Upper lobe of right lung (tissue), 1 donor: ENCODE measurements at regions not wholly inside any gene's neighbourhood (a gene's known extent, or its start where the extent isn't known, plus 50 kb on each side); places are given as distances from the start of the nearest gene placed in this dataset.

Experiments used
- ATAC-seq: fragments of 200-7000 bp; cut with Tn5 transposase; one replicate; pipeline ENCODE4 v1.9.1; 2020; ENCODE audit warnings: mild to moderate bottlenecking, moderate library complexity
- DNase-seq: peaks from one replicate; pipeline ENCODE4 v3.0.0-alpha.2; 2020
- H3K27ac ChIP-seq: fragments of 200-600 bp; one replicate; pipeline ENCODE4 v1.8.0; 2022
- H3K27me3 ChIP-seq: fragments of 200-600 bp; one replicate; pipeline ENCODE4 v1.8.0; 2022; ENCODE audit warnings: mild to moderate bottlenecking
- H3K36me3 ChIP-seq: fragments of 200-600 bp; one replicate; pipeline ENCODE4 v1.8.0; 2022
- H3K4me1 ChIP-seq: fragments of 200-600 bp; one replicate; pipeline ENCODE4 v1.8.0; 2022
- H3K4me3 ChIP-seq: fragments of 200-600 bp; one replicate; pipeline ENCODE4 v1.8.0; 2022; ENCODE audit warnings: mild to moderate bottlenecking
- H3K9me3 ChIP-seq: fragments of 200-600 bp; one replicate; pipeline ENCODE4 v1.8.0; 2022
- CTCF ChIP-seq: fragments of 200-600 bp; IDR thresholded peaks from one replicate; pipeline ENCODE4 v1.8.0; 2022; ENCODE audit warnings: antibody characterized with exemption
- intact Hi-C: fragments of 100-400 bp; cut with DNase I; formaldehyde crosslinking; loops from one replicate; pipeline ENCODE4 v1.11.0; 2022
- donor health status: DM: no; HTN: yes; CAD: no; lungs with severe emphysema.

- DNase-seq (no peak), ATAC-seq (no peak)
- intact Hi-C loops: no loop called here
- no peak for TF ChIP-seq CTCF
- no peak overlapping the region for H3K4me3 ChIP-seq
- no peaks in the 10 kb centered on the region for H3K9me3 ChIP-seq
- no peak overlapping the region for H3K27ac ChIP-seq
- H3K27me3 ChIP-seq: no peaks in the 10 kb centered on the region
- H3K4me1 ChIP-seq: no peaks in the 10 kb centered on the region
- H3K36me3 ChIP-seq: no peaks in the 10 kb centered on the region
Observed at GRCh38 chr2:126824663-126825062, 74.0 kb upstream of the TEX51 start.

DNA sequence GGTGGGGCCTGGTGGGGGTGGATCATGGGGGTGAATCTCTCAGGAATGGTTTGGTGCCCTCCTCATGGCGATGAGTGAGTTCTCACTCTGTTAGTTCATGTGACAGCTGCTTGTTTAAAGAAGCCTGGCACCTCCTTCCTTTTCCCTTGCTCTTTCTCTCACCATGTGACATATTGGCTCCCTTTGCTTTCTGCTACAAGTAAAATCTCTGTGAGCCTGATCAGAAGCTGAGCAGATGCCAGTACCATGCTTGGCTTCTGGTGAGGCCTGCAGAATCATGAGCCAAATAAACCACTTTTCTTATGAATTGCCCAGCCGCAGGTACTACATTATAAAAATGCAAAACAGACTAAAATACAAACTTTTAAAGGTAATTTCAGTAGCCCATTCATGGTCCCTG is 73.4 kb upstream of the TEX51 start:
- TF ChIP-seq CTCF: no peak
- ATAC-seq: no peak
- no peak overlapping the region for H3K27ac ChIP-seq
- H3K36me3 ChIP-seq: no peaks in the 10 kb centered on the region
- no peaks in the 10 kb centered on the region for H3K9me3 ChIP-seq
- H3K4me1 ChIP-seq: no peaks in the 10 kb centered on the region
- intact Hi-C loops: no loop called here
- DNase-seq: no peak
- H3K4me3 ChIP-seq: no peak overlapping the region
- no peaks in the 10 kb centered on the region for H3K27me3 ChIP-seq

DNA sequence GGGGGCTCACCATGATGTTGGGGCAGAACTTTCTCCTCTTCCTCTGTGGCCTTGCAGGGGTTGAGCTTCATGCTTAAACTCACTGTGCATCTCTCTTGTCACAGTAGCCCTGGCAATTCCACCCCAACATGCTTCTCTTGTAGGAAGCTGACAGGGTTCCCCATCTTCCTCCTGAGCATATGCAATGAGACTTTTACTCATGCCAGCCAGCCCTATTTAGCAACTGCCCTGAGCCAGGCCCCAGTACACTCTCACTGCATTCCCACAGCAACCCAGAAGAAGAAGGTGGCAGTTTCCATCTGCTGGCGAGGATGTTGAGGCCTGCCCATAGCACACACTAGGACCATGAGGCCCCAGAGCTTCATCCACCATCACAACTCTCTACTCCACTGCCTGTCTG is 72.2 kb upstream of the TEX51 start:
- Histone ChIP-seq H3K27me3 (no peaks in the 10 kb centered on the region), H3K36me3 (no peaks in the 10 kb centered on the region), H3K4me1 (no peaks in the 10 kb centered on the region), H3K27ac (no peak overlapping the region), H3K4me3 (no peak overlapping the region), H3K9me3 (no peaks in the 10 kb centered on the region)
- DNase-seq (no peak), ATAC-seq (no peak)
- intact Hi-C loops: no loop called here
- TF ChIP-seq CTCF: no peak

DNA sequence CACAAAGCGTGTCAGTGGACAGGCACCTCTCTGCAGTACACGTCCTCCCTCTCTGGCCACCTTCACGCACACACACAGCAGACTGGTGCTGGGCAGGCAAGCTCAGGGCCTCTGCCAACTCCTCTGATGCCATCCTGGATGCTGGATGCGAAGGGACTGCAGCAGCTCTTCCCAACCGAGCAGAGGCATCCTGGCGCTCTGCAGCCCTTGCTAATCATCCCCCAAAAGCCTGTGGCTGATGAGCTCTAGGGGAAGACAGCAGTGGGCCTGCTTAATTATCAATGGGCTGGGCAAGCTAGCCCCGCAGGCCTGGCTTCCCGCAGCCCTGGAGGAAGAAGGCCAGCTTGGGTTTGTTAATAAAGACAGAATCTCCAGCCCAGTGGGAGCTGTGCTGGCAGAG is 71.3 kb upstream of the TEX51 start:
- Histone ChIP-seq H3K27ac (no peak overlapping the region), H3K36me3 (no peaks in the 10 kb centered on the region), H3K4me1 (no peaks in the 10 kb centered on the region), H3K27me3 (no peaks in the 10 kb centered on the region), H3K4me3 (no peak overlapping the region), H3K9me3 (no peaks in the 10 kb centered on the region)
- intact Hi-C loops: no loop called here
- no peak for TF ChIP-seq CTCF
- DNase-seq (no peak), ATAC-seq (no peak)

- no peaks in the 10 kb centered on the region for H3K27me3 ChIP-seq
- no peak for ATAC-seq
- no peak overlapping the region for H3K27ac ChIP-seq
- H3K36me3 ChIP-seq: no peaks in the 10 kb centered on the region
- no peak overlapping the region for H3K4me3 ChIP-seq
- H3K9me3 ChIP-seq: no peaks in the 10 kb centered on the region
- H3K4me1 ChIP-seq: no peaks in the 10 kb centered on the region
- no peak for DNase-seq
- intact Hi-C loops: no loop called here
- no peak for TF ChIP-seq CTCF
Observed at GRCh38 chr2:126828051-126828450, 70.6 kb upstream of the TEX51 start.

GRCh38 chr2:126828491-126828890 is 70.2 kb upstream of the TEX51 start:
- Histone ChIP-seq H3K27me3 (no peaks in the 10 kb centered on the region), H3K9me3 (no peaks in the 10 kb centered on the region), H3K36me3 (no peaks in the 10 kb centered on the region), H3K4me1 (no peaks in the 10 kb centered on the region), H3K4me3 (no peak overlapping the region), H3K27ac (no peak overlapping the region)
- no peak for TF ChIP-seq CTCF
- no peak for ATAC-seq
- DNase-seq: no peak
- intact Hi-C loops: no loop called here
